Lung (tissue), 11 donors: ENCODE measurements at regions not wholly inside any gene's neighbourhood (a gene's known extent, or its start where the extent isn't known, plus 50 kb on each side); places are given as distances from the start of the nearest gene placed in this dataset.
"Not testable (repeated sequence)": the region's sequence is repeated elsewhere in the genome, so short reads cannot be mapped to it uniquely, and the experiment has no call there.

Source experiments
- ATAC-seq: fragments of 200-7000 bp; cut with Tn5 transposase; one replicate; pipeline ENCODE4 v1.9.1; 2020; ENCODE audit warnings: moderate number of reproducible peaks; ENCODE audit not compliant: insufficient read depth, low FRiP score
- DNase-seq, 3 donors: peaks; one replicate each; pipeline ENCODE4 v3.0.0-alpha.2; 2013 to 2017
- H3K27ac ChIP-seq, 2 donors: one replicate each; pipeline ENCODE4 v1.5.1; 2013; ENCODE audit warnings: mild to moderate bottlenecking in 2 of 2, moderate library complexity in 2 of 2, control low read depth in 1 of 2, inconsistent platforms in 1 of 2, low read depth in 1 of 2, low read length in 1 of 2
- H3K27me3 ChIP-seq, 3 donors: one replicate each; pipeline ENCODE4 v1.5.1; 2013; ENCODE audit warnings: low read length in 2 of 3; ENCODE audit not compliant: control insufficient read depth in 3 of 3, insufficient read depth in 3 of 3
- H3K36me3 ChIP-seq, 4 donors: one replicate each; pipeline ENCODE4 v1.5.1; 2013; ENCODE audit warnings: low read length in 4 of 4, mild to moderate bottlenecking in 1 of 4, moderate library complexity in 1 of 4; ENCODE audit not compliant: control insufficient read depth in 4 of 4, insufficient read depth in 4 of 4
- H3K4me1 ChIP-seq, 5 donors: one replicate each; pipeline ENCODE4 v1.5.1; 2013; ENCODE audit warnings: low read length in 5 of 5, mild to moderate bottlenecking in 2 of 5, moderate library complexity in 1 of 5; ENCODE audit not compliant: control insufficient read depth in 5 of 5, insufficient read depth in 5 of 5
- H3K4me3 ChIP-seq: one replicate; pipeline ENCODE4 v1.5.1; 2013; ENCODE audit warnings: mild to moderate bottlenecking, control low read depth, moderate library complexity
- H3K9ac ChIP-seq, 2 donors: one replicate each; pipeline ENCODE4 v1.5.1; 2013; ENCODE audit warnings: low read length in 2 of 2, control low read depth in 1 of 2; ENCODE audit not compliant: insufficient read depth in 1 of 2
- H3K9me3 ChIP-seq, 4 donors: one replicate each; pipeline ENCODE4 v1.5.1; 2013; ENCODE audit warnings: low read length in 3 of 4, mild to moderate bottlenecking in 1 of 4, moderate library complexity in 1 of 4; ENCODE audit not compliant: control insufficient read depth in 4 of 4, insufficient read depth in 3 of 4
- WGBS, 2 donors: extraction: QIAGEN DNeasy Blood & Tissue Kit; methylation state at CpG; one replicate each; pipeline ENCODE4 v1.1.7; 2013; 5-methylcytosine and 5-hydroxymethylcytosine counted together
- TF ChIP-seq, protein P1 (sequence below): IDR thresholded peaks from 2 replicates; pipeline ENCODE4 v1.5.1; 2012; ENCODE audit warnings: mild to moderate bottlenecking; ENCODE audit errors: control extremely low read depth, extremely low read depth
- donor health status: control.
- donor health status: control.
- donor health status: Bipolar disorder and iron deficiency.
- donor health status: healthy.
- donor health status: DM: yes; HTN: yes; CAD: no.

DNA sequence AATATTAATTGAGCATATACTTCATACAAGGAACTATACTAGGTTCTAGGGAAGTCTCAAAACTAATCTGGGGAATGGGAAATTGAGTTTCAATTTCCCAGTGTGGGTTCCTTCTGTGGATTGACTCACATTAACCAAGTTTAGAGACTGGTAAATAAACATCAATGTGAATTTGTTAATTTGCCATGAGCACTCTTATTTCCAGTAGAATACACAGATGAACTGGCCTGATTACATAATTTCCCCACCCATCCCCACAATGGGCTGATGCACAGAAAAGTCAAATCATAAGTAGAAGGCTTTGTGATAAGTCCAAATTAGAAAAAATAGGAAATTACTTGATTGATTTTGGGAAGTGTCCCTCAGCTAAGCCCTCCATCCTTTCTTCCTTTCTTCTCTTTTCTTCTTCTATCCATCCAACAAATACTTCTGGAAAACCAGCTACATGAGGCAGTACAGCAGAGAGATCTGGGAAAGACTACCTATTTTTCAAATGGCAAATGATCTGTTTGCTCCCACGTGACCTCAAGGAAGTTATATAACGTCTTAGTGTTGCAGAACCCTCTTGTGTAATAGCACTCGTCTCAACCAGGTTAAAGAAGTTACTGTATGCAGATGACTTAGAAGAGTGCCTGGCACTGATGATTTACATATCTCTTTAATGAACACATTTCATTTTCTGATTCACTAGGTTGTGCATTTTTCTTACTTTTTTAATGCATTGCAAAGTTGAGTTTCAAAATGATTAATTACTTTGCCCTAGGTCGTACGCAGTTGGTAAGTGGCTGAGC lies 312.3 kb downstream of the SV2B start:
- DNase-seq (no peak), ATAC-seq (no peak)
- WGBS, 2 donors, result 29 to 33% methylated on average over 5 of the region's 5 CpGs
- peaks cover 0 to 11% (median 0%) of the 10 kb centered on the region in 5 donors for H3K4me1 ChIP-seq
- no peaks in the 10 kb centered on the region for H3K27me3 ChIP-seq
- H3K27ac ChIP-seq, result no peak overlapping the region
- TF ChIP-seq, protein P1, sequence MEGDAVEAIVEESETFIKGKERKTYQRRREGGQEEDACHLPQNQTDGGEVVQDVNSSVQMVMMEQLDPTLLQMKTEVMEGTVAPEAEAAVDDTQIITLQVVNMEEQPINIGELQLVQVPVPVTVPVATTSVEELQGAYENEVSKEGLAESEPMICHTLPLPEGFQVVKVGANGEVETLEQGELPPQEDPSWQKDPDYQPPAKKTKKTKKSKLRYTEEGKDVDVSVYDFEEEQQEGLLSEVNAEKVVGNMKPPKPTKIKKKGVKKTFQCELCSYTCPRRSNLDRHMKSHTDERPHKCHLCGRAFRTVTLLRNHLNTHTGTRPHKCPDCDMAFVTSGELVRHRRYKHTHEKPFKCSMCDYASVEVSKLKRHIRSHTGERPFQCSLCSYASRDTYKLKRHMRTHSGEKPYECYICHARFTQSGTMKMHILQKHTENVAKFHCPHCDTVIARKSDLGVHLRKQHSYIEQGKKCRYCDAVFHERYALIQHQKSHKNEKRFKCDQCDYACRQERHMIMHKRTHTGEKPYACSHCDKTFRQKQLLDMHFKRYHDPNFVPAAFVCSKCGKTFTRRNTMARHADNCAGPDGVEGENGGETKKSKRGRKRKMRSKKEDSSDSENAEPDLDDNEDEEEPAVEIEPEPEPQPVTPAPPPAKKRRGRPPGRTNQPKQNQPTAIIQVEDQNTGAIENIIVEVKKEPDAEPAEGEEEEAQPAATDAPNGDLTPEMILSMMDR, result no peak
- no peak overlapping the region for H3K9ac ChIP-seq
- no peak overlapping the region for H3K4me3 ChIP-seq
- H3K36me3 ChIP-seq, result no peaks in the 10 kb centered on the region
- peaks cover 0 to 4% (median 0%) of the 10 kb centered on the region in 4 donors for H3K9me3 ChIP-seq

DNA sequence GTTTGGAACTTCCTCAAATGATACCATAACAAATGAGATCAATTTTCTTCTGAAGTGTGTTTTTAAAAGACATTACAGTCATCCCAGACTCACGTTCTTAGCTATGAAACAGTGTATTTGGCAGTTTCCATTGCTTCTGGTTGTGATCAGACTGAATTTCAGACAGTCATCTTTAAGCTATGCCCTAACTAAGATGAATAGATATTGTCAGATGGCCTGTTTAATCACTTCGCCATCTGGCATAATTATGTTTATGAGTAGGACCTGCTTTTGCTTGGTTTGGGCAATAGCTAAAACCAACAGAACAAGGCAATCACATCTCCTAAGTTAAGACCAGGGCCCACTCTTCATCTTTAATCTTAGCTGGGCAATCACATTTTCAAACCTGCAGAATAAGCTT lies 313.1 kb downstream of the SV2B start:
- H3K36me3 ChIP-seq, result no peaks in the 10 kb centered on the region
- no peaks in the 10 kb centered on the region for H3K27me3 ChIP-seq
- TF ChIP-seq, protein P1, result no peak
- peaks cover 0 to 4% (median 0%) of the 10 kb centered on the region in 4 donors for H3K9me3 ChIP-seq
- WGBS, 2 donors, result 80 to 89% methylated on average over 2 of the region's 2 CpGs
- H3K27ac ChIP-seq, result no peak overlapping the region
- ATAC-seq (no peak), DNase-seq (no peak)
- H3K4me3 ChIP-seq, result no peak overlapping the region
- peaks cover 0 to 11% (median 0%) of the 10 kb centered on the region in 5 donors for H3K4me1 ChIP-seq
- H3K9ac ChIP-seq, result no peak overlapping the region

DNA sequence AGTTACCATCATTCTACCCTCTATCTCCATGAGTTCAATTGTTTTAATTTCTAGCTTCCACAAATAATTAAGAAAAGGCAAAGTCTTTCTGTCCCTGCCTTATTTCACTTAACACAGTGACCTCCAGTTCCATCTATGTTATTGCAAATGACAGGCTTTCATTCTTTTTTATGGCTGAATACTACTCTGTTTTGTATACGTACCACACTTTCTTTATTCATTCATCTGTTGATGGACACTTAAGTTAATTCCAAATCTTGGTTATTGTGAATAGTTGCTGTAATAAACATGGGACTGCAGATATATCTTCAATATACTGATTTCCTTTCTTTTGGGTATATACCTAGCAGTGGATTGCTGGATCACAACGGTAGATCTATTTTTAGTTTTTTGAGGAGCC lies 314.1 kb downstream of the SV2B start:
- H3K9ac ChIP-seq, result no peak overlapping the region
- no peak overlapping the region for H3K4me3 ChIP-seq
- peaks cover 0 to 5% (median 0%) of the 10 kb centered on the region in 5 donors for H3K4me1 ChIP-seq
- no peaks in the 10 kb centered on the region for H3K36me3 ChIP-seq
- peaks cover 0 to 4% (median 0%) of the 10 kb centered on the region in 4 donors for H3K9me3 ChIP-seq
- no peak for DNase-seq
- 92 to 96% methylated on average over 2 of the region's 2 CpGs for WGBS, 2 donors
- H3K27me3 ChIP-seq, result no peaks in the 10 kb centered on the region
- no peak for ATAC-seq
- TF ChIP-seq, protein P1, result no peak
- no peak overlapping the region for H3K27ac ChIP-seq

DNA sequence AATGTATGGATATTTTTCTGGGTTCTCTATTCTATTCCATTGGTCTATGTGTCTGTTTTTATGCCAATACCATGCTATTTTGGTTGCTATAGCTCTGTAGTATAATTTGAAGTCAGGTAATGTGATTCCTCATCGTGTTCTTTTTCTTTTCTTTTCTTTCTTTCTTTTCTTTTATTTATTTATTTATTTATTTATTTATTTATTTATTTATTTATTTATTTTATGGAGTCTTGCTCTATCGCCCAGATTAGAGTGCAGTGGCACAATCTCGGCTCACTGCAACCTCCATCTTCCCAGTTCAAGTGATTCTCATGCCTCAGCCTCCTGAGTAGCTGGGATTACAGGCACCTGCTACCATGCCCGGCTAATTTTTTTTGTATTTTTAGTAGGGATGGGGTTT lies 315.2 kb downstream of the SV2B start:
- not testable (repeated sequence) for H3K9ac ChIP-seq, DNase-seq, H3K36me3 ChIP-seq, H3K4me3 ChIP-seq, H3K27me3 ChIP-seq, ATAC-seq, H3K4me1 ChIP-seq, H3K27ac ChIP-seq, H3K9me3 ChIP-seq
- 92 to 94% methylated on average over 4 of the region's 4 CpGs for WGBS, 2 donors
